CMK (cell line): ENCODE measurements at regions not wholly inside any gene's neighbourhood (a gene's known extent, or its start where the extent isn't known, plus 50 kb on each side); places are given as distances from the start of the nearest gene placed in this dataset.

Source experiments
- DNase-seq: peaks from one replicate; pipeline ENCODE4 v3.0.0-alpha.2; 2010; ENCODE audit warnings: low read depth

GRCh38 chr2:239689985-239690384 lies 289.2 kb upstream of the HDAC4 start:
- no peak for DNase-seq

GRCh38 chr2:239689410-239689809 lies 288.6 kb upstream of the HDAC4 start:
- no peak for DNase-seq

- DNase-seq = no peak
Measured at GRCh38 chr2:239688840-239689239, 288.0 kb upstream of the HDAC4 start.

- DNase-seq = no peak
Measured at GRCh38 chr2:239688122-239688681, 287.4 kb upstream of the HDAC4 start.

- DNase-seq = no peak
Measured at GRCh38 chr2:239687441-239687840, 286.6 kb upstream of the HDAC4 start.

- DNase-seq = peak; percentile 29
Measured at GRCh38 chr2:239685965-239686364, 285.1 kb upstream of the HDAC4 start.

- no peak for DNase-seq
Measured at GRCh38 chr2:239685556-239685955, 284.7 kb upstream of the HDAC4 start.

- no peak for DNase-seq
Measured at GRCh38 chr2:239684996-239685395, 284.2 kb upstream of the HDAC4 start.

- no peak for DNase-seq
Measured at GRCh38 chr2:239684271-239684810, 283.5 kb upstream of the HDAC4 start.

- no peak for DNase-seq
Measured at GRCh38 chr2:239682518-239682917, 281.7 kb upstream of the HDAC4 start.

GRCh38 chr2:239679755-239680154 lies 278.9 kb upstream of the HDAC4 start:
- DNase-seq = no peak

- DNase-seq = no peak
Measured at GRCh38 chr2:239678666-239679296, 278.0 kb upstream of the HDAC4 start.

- DNase-seq = no peak
Measured at GRCh38 chr2:239678186-239678490, 277.3 kb upstream of the HDAC4 start.

GRCh38 chr2:239677453-239678185 lies 276.8 kb upstream of the HDAC4 start:
- DNase-seq = no peak

- DNase-seq = no peak
Measured at GRCh38 chr2:239676716-239677452, 276.1 kb upstream of the HDAC4 start.

- no peak for DNase-seq
Measured at GRCh38 chr2:239675826-239676715, 275.3 kb upstream of the HDAC4 start.

GRCh38 chr2:239674981-239675825 lies 274.4 kb upstream of the HDAC4 start:
- no peak for DNase-seq

GRCh38 chr2:239674101-239674980 lies 273.5 kb upstream of the HDAC4 start:
- no peak for DNase-seq

GRCh38 chr2:239673641-239674040 lies 272.8 kb upstream of the HDAC4 start:
- no peak for DNase-seq
